B cell (primary cell): ENCODE measurements at regions not wholly inside any gene's neighbourhood (a gene's known extent, or its start where the extent isn't known, plus 50 kb on each side); places are given as distances from the start of the nearest gene placed in this dataset.

Source experiments
- ATAC-seq: fragments of 200-7000 bp; cut with Tn5 transposase; one replicate; pipeline ENCODE4 v1.10.0; 2021; ENCODE audit warnings: low read depth, mild to moderate bottlenecking, moderate number of reproducible peaks, moderate library complexity
- CTCF ChIA-PET: fragments of 350-600 bp; sonication (Branson Sonifier 250); formaldehyde crosslinking; loops from one replicate; lab custom pipeline; 2021; ENCODE audit warnings: antibody characterized with exemption, inconsistent platforms; lab: Charles Lee
- POLR2A ChIA-PET: fragments of 350-600 bp; sonication (Branson Sonifier 250); formaldehyde crosslinking; loops from one replicate; lab custom pipeline; 2021; ENCODE audit warnings: antibody characterized with exemption; lab: Charles Lee
- DNase-seq: peaks from one replicate; pipeline ENCODE4 v3.0.0; 2013
- H2AFZ ChIP-seq: 2 replicates; pipeline ENCODE4 v1.6.1; 2012; ENCODE audit warnings: mild to moderate bottlenecking, low read depth, low read length; ENCODE audit not compliant: insufficient read depth, poor library complexity, severe bottlenecking
- H3K27ac ChIP-seq, 2 donors: 1 replicate in 1 of 2; 2 replicates in 1 of 2; pipeline ENCODE4 v1.5.1; 2012 to 2013; ENCODE audit warnings: low read length in 2 of 2, mild to moderate bottlenecking in 2 of 2, moderate library complexity in 1 of 2
- H3K27me3 ChIP-seq, 4 experiments: fragments of 200-600 bp in 1 of 4; sonication (generic) in 1 of 4; replicated peaks in 1 of 4; 1 replicate in 2 of 4; 2 replicates in 2 of 4; pipeline versions ENCODE4 v1.6.1 to v1.7.0; 2013 to 2016; ENCODE audit warnings: low read length in 3 of 4, mild to moderate bottlenecking in 2 of 4, mixed read lengths in 1 of 4, moderate library complexity in 1 of 4; ENCODE audit not compliant: insufficient read depth in 4 of 4, control insufficient read depth in 3 of 4; ENCODE audit errors: control extremely low read depth in 1 of 4
- H3K36me3 ChIP-seq, 2 experiments: replicated peaks in 1 of 2; 1 replicate in 1 of 2; 2 replicates in 1 of 2; pipeline versions ENCODE4 v1.6.1 to v1.7.1; 2013; ENCODE audit warnings: low read length in 1 of 2; ENCODE audit not compliant: insufficient read depth in 2 of 2, control insufficient read depth in 1 of 2; ENCODE audit errors: control extremely low read depth in 1 of 2, extremely low read depth in 1 of 2
- H3K4me1 ChIP-seq, 2 donors: fragments of 200-600 bp in 1 of 2; sonication (generic) in 1 of 2; 1 replicate in 1 of 2; 2 replicates in 1 of 2; pipeline versions ENCODE4 v1.5.1 to v1.6.1; 2013 to 2017; ENCODE audit warnings: low read length in 2 of 2; ENCODE audit not compliant: control insufficient read depth in 2 of 2, insufficient read depth in 2 of 2
- H3K4me2 ChIP-seq: replicated peaks from 2 replicates; pipeline ENCODE3; 2012; ENCODE audit warnings: mild to moderate bottlenecking, low read depth, low read length; ENCODE audit not compliant: poor library complexity, severe bottlenecking
- H3K4me3 ChIP-seq, 5 experiments: fragments of 200-600 bp in 1 of 5; sonication (generic) in 1 of 5; 1 replicate in 3 of 5; 2 replicates in 2 of 5; pipeline versions ENCODE4 v1.5.1 to v1.7.0; 2011 to 2016; ENCODE audit warnings: low read length in 4 of 5, mild to moderate bottlenecking in 4 of 5, low read depth in 2 of 5, control low read depth in 1 of 5, moderate library complexity in 1 of 5; ENCODE audit not compliant: insufficient read depth in 1 of 5; ENCODE audit errors: control extremely low read depth in 1 of 5, extremely low read depth in 1 of 5
- H3K79me2 ChIP-seq: fragments of 200-600 bp; sonication (generic); one replicate; pipeline ENCODE4 v1.6.0; 2016; ENCODE audit warnings: low read length; ENCODE audit not compliant: control insufficient read depth, insufficient read depth
- H3K9ac ChIP-seq: fragments of 200-600 bp; sonication (generic); 2 replicates; pipeline ENCODE4 v1.6.1; 2017; ENCODE audit warnings: mild to moderate bottlenecking, low read length, moderate library complexity
- H3K9me3 ChIP-seq, 3 donors: one replicate each; pipeline versions ENCODE4 v1.6.1 to v1.7.1; 2013; ENCODE audit warnings: low read length in 2 of 3; ENCODE audit not compliant: control insufficient read depth in 2 of 3, insufficient read depth in 1 of 3; ENCODE audit errors: control extremely low read depth in 1 of 3
- H4K20me1 ChIP-seq: 2 replicates; pipeline ENCODE4 v1.6.0; 2012; ENCODE audit warnings: mild to moderate bottlenecking, low read length; ENCODE audit not compliant: insufficient read depth, control insufficient read depth, poor library complexity, severe bottlenecking
- H3K27ac Mint-ChIP-seq: one replicate; pipeline ENCODE4 v1.8.0; 2021; ENCODE audit warnings: mixed read lengths
- H3K27me3 Mint-ChIP-seq: one replicate; pipeline ENCODE4 v1.8.0; 2021; ENCODE audit warnings: mixed read lengths
- H3K4me1 Mint-ChIP-seq: one replicate; pipeline ENCODE4 v1.8.0; 2021; ENCODE audit warnings: mixed read lengths
- H3K4me3 Mint-ChIP-seq: one replicate; pipeline ENCODE4 v1.8.0; 2021; ENCODE audit warnings: mixed read lengths
- H3K9me3 Mint-ChIP-seq: one replicate; pipeline ENCODE4 v1.8.0; 2022; ENCODE audit warnings: mixed read lengths; ENCODE audit not compliant: insufficient read depth
- EZH2 ChIP-seq: IDR thresholded peaks from 2 replicates; pipeline ENCODE4 v1.6.1; 2012; ENCODE audit warnings: borderline replicate concordance, low read depth, mild to moderate bottlenecking, moderate library complexity, low read length; ENCODE audit not compliant: insufficient read depth, poor library complexity, severe bottlenecking
- WGBS: methylation state at CpG from one replicate; pipeline ENCODE4 v1.1.5; 2013; ENCODE audit warnings: missing lambda C conversion rate; ENCODE audit not compliant: insufficient coverage; 5-methylcytosine and 5-hydroxymethylcytosine counted together
- intact Hi-C: fragments of 100-400 bp; cut with micrococcal nuclease; formaldehyde crosslinking; loops from one replicate; pipeline ENCODE4 v1.10.0; 2022
- TF ChIP-seq, protein P1 (sequence below): fragments of 200-600 bp; IDR thresholded peaks from one replicate; pipeline ENCODE4 v1.8.0; 2022; ENCODE audit warnings: antibody characterized with exemption, mild to moderate bottlenecking

DNA sequence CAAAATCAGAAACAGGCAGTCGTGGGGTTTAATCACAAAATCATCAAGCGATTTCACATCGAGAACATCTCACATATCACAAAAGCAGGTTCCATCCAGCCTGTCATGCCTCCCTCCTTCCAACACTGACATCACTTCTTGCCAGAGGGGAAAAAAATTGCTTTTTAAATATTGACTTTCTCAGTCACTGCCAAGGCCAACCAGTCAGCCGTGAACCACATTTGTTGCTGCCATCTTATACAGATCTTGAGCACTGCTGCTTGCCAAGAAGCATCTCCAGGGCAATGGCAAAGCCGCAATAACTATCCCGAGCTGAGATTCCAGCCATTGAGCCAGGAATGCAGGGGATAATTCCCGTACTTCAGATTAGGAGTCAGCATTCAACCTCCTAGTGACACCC is 174.6 kb downstream of the ANXA2 start:
- ChIA-PET CTCF (interaction anchor here (0.6 kb wide), 1 partner anchor 96 kb away, joined by 3 read pairs; no protein-coding TSS in a partner anchor), POLR2A (no interaction called here)
- WGBS, result 83% methylated on average over 7 of the region's 7 CpGs
- no peak overlapping the region for H3K4me3 Mint-ChIP-seq
- Histone ChIP-seq H2AFZ (no peak overlapping the region), H3K27me3 (no peaks in the 10 kb centered on the region), H3K79me2 (no peaks in the 10 kb centered on the region), H3K9me3 (no peaks in the 10 kb centered on the region), H3K4me3 (no peak overlapping the region), H3K4me1 (no peaks in the 10 kb centered on the region), H3K36me3 (no peaks in the 10 kb centered on the region), H3K9ac (no peak overlapping the region), H3K4me2 (no peak overlapping the region), H3K27ac (no peak overlapping the region), H4K20me1 (no peaks in the 10 kb centered on the region)
- peaks cover 12% of the 10 kb centered on the region for H3K27me3 Mint-ChIP-seq
- H3K4me1 Mint-ChIP-seq, result no peaks in the 10 kb centered on the region
- ATAC-seq (no peak), DNase-seq (no peak)
- H3K9me3 Mint-ChIP-seq, result no peaks in the 10 kb centered on the region
- H3K27ac Mint-ChIP-seq, result no peak overlapping the region
- TF ChIP-seq, protein P1, sequence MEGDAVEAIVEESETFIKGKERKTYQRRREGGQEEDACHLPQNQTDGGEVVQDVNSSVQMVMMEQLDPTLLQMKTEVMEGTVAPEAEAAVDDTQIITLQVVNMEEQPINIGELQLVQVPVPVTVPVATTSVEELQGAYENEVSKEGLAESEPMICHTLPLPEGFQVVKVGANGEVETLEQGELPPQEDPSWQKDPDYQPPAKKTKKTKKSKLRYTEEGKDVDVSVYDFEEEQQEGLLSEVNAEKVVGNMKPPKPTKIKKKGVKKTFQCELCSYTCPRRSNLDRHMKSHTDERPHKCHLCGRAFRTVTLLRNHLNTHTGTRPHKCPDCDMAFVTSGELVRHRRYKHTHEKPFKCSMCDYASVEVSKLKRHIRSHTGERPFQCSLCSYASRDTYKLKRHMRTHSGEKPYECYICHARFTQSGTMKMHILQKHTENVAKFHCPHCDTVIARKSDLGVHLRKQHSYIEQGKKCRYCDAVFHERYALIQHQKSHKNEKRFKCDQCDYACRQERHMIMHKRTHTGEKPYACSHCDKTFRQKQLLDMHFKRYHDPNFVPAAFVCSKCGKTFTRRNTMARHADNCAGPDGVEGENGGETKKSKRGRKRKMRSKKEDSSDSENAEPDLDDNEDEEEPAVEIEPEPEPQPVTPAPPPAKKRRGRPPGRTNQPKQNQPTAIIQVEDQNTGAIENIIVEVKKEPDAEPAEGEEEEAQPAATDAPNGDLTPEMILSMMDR, result no peak
- TF ChIP-seq EZH2, result no peak
- intact Hi-C loops, result no loop called here

DNA sequence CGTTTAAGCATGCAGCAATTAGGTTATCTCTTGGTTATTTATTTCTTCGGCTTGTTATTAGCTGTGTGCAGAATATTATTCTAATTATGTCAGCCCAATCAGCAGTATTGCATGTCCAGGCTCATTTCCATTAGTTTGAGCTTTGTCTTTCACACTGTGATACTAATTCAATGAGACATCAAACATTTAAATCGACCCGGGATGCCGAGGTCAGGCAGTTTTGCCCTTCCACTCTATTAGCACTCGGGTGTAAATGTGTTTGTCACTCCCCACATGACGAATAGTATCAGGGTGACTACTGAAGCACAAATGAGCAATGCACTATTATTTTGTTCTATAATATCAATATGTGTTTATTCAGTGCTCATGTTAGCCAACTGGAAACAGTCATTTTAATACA is 170.9 kb downstream of the ANXA2 start:
- H3K79me2 ChIP-seq, result no peaks in the 10 kb centered on the region
- Mint-ChIP-seq H3K4me3 (no peak overlapping the region), H3K9me3 (no peaks in the 10 kb centered on the region), H3K27me3 (peaks cover 8% of the 10 kb centered on the region), H3K4me1 (peaks cover 5% of the 10 kb centered on the region), H3K27ac (no peak overlapping the region)
- ATAC-seq, result no peak
- ChIA-PET POLR2A (no interaction called here), CTCF (no interaction called here)
- H3K4me3 ChIP-seq, result no peak overlapping the region
- H3K4me2 ChIP-seq, result no peak overlapping the region
- 92% methylated on average over 4 of the region's 7 CpGs for WGBS
- H3K9ac ChIP-seq, result no peak overlapping the region
- no peaks in the 10 kb centered on the region for H3K27me3 ChIP-seq
- intact Hi-C loops, result no loop called here
- no peak overlapping the region for H3K27ac ChIP-seq
- no peak overlapping the region for H2AFZ ChIP-seq
- no peaks in the 10 kb centered on the region for H3K36me3 ChIP-seq
- no peak for TF ChIP-seq EZH2
- TF ChIP-seq, protein P1, result no peak
- H3K9me3 ChIP-seq, result no peaks in the 10 kb centered on the region
- no peaks in the 10 kb centered on the region for H4K20me1 ChIP-seq
- no peak for DNase-seq
- no peaks in the 10 kb centered on the region for H3K4me1 ChIP-seq
